ENCODE measurements at regions not wholly inside any gene's neighbourhood (a gene's known extent, or its start where the extent isn't known, plus 50 kb on each side); places are given as distances from the start of the nearest gene placed in this dataset.
A peak's percentile ranks its signal among the peaks of the same experiment; 100 is the strongest.

DNA sequence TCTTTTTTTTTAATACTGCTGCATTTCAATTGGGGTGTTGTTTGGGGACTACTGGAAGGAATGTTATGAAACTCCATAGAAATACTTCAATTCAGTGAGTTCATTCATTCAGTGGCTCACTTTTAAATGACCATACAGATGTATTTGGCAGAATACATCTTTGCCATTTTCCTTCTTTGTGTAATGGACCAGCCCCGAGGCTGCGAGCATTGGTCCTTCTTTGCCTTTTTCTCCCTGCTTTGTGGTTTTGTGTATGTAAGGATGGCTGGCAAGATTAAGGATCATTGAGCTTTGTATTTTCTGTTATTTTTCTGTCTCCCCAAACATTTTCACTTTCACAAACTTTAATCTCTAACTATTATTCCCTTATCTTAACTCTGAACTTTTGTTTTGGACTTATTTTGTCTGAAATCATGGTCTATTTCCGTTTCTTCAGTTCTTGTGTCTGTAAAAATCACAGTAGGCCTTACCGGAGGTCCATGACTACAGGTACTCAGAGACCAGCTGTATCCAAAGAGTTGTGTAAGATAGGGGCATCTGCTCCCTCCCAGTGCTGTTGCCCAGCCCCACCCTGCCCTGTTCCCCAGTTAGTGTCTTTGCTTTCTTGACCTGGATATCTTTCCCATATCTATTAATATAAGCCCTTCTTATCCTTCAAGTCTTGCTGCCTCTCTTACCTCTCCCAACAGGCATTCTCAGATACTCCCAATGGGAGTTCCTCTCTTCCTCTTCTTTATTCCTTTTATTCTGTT, 154.3 kb upstream of the DMRT1 start:
- DNase-seq (ENCODE audit: low read depth in 4 of 4, low spot score in 3 of 4) = no peak

DNA sequence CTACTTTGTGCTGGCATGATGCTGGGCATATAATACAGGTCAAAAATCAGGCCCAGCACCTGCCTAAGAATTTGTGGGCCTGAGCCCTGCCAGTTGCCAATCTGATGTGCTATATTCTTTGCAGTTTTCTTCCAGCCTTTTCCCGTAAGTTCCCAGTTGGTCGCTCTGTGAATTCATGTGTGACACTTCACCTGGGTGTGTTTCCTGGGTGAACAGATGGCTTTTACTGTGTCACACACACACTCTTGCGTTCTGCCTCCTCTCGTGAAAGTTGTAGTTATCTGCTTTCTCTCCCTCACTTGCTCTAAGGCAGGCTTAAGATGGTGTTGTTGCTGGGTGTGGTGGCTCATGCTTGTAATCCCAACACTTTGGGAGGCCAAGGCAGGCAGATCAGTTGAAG, 153.5 kb upstream of the DMRT1 start:
- DNase-seq (ENCODE audit: low read depth in 4 of 4, low spot score in 3 of 4) = no peak

DNA sequence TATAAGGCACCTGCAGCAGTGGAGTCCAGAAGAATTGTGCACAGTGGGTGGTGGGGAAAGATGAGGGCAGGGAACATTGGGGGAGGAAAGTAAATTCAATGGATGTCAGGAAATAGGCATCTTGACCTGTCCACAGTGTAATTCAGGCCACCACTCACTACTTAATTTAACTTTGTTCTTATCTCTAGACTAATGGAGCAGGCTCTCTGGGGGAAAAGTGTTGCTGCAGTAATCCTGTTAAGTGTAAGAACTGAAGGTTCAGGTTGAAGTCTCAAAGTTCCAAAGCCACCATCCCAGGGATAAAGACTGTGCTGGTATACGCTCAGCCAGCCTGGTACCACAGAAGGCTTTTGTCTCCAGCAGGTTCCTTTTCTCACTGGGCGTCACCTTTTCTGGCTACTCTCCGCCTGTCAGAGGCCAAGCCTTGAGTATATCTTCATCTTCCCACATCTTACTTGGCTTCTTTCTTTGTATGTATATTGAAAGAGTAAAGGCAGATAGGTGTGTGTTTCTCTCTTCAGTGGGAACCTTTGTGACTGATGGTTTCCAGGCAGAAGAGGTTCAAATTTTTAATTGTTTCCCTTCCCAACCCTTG, 150.9 kb upstream of the DMRT1 start:
- no peak for DNase-seq (ENCODE audit: low read depth in 4 of 4, low spot score in 3 of 4)

DNA sequence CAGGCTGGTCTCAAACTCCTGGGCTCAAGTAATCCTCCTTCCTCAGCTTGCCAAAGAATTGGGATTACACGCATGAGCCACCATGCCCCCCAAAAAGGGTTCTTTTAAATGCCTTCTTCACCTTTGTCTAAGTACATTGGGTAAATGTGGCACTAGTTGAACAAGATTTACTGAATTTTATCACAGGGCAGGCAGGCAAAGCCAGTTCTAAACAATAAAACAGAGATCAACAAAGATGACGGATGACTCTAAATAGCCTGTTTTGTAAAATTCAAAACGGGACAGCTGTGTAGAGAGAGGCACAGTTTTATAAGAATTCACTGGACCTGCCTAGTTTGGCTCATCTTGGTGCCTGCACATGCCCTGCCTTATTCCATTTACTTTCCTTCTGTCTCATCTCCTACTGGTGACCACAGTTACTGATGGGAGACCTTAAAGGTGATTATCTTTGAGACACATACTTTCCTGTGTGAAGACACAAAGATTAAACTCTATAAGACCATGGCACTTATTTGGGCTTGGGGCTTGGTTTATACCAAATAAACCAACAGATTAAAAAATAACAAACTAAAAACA, 149.6 kb upstream of the DMRT1 start:
- no peak for DNase-seq (ENCODE audit: low read depth in 4 of 4, low spot score in 3 of 4)

DNA sequence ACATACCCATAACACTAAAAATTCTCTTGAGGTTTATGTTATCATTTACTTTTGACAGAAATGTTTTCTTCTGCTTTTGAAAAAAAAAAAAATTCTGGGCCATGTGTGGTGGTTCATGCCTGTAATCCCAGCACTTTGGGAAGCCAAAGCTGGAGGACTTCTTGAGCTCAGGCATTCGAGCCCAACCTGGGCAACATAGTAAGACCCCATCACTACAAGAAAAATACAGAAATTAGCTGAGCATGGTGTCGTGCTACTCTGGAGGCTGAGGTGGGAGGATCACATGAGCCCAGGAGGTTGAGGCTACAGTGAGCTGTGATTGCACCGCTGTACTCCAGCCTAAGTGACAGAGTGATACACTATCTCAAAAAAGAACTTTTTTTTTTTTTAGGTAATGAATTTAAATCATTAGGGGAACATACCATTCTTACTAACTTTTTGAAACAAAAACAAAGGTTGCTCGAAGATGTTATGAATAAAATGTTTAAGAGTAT, 148.8 kb upstream of the DMRT1 start:
- DNase-seq (ENCODE audit: low read depth in 4 of 4, low spot score in 3 of 4) = no peak

DNA sequence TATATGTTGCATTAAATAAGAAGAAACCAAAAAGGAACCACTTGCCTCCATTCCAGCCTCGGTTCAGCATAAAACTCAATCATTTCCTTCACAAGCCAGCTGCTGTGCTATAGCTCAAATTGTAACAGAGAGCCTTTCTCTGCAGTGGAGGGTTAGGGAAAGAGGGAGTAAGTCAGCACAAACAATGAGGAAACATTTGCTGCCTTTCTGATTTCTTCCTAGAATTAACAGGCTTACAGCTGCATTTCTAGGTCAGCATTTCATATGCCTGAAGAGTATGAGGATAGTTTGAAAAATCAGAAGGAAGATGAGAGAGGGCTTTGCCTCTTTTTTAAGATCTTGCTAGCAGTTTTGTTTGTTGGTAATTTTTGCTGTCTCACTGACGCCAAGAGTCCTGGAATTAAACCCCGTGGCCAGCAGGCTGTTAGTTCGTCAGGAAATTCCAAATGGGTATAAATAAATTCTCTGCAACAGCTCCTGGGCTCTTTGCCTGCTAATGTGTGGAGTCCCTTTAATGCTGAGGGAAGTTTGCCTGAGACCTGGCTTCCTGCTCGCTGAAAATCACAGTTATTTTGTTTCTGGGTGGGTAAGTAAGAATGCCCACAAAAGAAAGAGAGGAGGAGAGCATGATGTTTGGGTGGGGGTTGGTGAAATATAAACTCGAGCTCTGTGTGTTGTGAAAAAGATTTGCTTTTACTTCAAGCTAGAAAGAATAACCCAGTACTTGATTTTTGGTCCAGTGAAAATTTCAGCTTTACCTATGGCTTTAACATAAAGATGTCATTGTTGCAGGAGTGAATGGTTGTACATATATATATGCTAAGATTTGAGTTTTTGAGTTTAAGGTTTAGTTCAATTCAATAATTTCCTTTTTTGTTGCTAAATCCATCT, 148.1 kb upstream of the DMRT1 start:
- DNase-seq (ENCODE audit: low read depth in 4 of 4, low spot score in 3 of 4) = peak in 3 of 4 donors; percentile 49 to 74 (median 64)

DNA sequence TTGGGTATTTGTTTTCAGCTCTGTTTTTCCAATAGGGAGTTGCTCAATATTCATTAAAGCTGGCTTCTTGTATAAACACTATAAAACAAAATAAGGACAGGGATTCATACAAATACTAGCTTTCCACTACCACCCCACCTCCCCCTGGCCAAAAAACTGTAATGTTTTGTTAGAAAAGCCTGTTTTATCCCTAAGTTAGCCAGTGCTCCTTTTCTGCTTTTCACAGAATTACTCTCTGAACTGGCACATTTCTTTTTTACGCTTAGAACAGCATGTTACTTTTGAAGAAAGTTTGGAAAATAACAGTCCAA, 147.4 kb upstream of the DMRT1 start:
- DNase-seq (ENCODE audit: low read depth in 4 of 4, low spot score in 3 of 4) = no peak

DNA sequence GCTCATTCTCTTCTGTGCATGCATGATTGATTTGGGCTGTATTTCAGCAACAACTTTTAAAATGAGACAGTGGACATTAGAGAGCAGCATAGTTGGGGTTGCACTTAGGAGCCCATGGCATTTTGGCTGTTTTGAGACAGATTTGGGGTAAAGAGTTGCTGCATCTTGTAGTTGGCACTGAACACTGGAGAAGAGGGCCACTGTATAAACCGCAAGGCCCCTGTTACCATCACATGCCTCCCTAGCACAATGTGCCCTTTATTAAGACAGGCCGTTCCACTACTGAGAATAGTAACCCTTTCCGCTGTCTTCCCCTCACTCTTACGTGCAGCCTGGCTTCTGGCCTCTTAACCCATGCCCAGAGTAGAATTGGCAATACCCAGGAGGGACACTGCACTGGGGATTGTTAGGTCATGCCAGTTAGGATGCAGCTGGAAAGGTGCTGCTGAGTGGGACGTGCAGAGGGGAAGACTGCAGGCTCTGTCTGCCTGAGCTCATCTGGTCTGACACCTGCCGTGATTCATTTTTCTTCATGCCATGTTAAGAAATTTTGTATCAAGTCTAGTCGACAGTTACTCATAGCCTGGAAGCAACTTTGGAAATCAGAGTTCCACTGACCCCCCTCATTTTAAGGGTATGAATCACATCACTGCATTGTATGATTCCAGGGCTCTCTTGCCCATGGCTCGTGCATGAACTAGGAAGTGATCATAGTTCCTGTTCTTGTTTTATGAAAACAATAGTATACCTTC, 146.9 kb upstream of the DMRT1 start:
- DNase-seq (ENCODE audit: low read depth in 4 of 4, low spot score in 3 of 4) = no peak

DNA sequence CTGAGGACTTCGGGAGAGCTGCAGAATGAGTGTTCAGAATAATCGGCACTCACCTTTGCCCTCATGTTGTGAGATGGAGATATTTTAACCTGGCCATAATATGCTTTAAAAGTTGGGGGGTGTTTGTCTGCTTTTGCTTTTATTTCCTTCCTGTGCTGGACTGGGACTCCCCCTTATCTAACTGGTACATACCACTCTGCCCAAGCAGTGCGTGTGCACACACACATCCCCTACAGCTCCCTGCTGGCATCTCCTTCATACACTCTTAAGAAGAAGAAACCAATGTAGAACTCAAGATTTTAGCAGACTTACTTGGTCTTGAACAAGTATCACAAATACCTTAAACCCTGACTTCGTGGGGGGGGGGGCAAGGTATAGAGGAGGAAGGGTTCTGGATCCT, 146.2 kb upstream of the DMRT1 start:
- no peak for DNase-seq (ENCODE audit: low read depth in 4 of 4, low spot score in 3 of 4)

DNA sequence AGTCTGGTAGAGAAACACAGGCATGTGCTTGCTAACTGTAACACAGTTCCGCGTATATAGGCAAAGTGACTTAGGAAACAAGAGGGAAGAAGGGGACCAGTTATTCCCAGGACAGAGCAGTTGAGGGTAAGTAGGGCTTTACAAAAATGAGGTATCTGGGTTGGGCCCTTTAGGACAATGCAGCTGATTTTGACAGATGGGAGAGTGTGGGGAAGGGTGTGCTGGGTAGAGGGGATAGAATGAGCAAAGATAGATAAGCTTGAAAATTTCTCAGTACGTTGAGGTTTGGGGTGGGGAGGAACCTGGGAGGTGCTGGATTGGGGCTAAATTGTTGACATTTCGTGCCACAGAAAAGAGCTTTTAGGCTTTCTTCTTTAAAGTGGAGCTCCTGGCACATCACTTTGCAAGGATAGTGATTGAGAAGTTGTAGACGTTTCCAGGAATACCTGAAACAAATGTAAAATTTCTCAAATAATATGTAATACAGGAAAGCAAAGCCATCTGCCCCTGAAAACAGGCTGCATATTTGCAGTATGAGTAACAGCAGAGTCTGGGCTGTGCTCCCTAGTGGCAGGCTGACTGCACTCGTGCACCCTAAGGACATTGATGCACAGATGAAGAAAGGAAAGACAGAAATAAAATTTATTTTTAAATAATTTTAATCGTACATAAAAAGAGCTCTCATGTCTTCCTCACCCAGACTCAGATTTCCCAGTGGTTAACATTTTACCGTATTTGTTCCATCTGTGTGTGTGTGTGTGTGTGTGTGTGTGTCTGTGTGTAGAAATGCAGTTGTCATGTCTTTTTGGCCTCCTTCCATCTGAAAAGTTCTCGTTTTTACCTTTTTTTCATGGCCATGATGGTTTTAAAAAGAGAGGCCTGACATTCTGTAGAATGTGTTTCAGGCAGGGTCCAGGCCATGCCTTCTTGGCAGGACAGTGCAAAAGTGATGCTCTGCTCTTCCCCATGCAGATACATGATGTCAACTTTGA, 144.9 kb upstream of the DMRT1 start:
- no peak for DNase-seq (ENCODE audit: low read depth in 4 of 4, low spot score in 3 of 4)

DNA sequence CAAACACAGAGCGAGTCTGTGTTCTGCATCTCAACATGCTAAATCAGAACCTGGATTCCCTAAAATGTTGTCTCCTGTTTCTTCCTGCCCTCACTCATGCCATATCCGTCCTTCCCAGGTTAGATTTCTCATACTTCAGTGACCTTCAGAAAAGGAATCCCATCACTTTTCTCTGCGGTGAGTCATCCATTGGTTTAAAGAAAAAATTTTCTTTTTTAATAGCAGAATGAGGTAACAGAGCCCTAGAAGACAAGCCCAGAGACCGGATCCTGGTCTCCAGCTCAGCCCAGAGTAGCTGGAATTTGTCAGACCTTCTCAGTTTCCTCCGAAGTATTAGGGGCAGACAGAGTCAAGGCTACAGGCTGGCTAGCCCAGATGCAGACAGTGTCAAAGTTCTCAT, 143.2 kb upstream of the DMRT1 start:
- DNase-seq (ENCODE audit: low read depth in 4 of 4, low spot score in 3 of 4) = no peak

DNA sequence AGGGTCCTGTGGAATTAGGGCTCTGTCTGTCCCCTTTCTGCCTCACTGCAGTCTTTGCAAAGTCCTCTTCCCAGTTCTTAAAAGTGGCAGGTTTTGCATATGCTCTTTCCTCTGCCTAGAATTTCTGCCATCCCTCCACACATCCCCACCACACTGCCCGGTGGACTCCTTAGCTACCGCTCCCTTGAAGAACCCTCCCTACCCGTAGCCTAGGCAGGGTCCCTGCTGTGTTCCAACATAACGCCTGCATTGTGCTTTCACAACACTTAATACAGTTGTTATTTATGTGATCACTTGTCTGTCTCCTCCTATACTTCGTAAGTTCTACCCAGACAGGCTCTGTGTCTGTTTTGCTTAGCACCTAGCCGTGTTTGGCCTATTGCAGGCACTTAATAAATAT, 142.5 kb upstream of the DMRT1 start:
- DNase-seq (ENCODE audit: low read depth in 4 of 4, low spot score in 3 of 4) = no peak

DNA sequence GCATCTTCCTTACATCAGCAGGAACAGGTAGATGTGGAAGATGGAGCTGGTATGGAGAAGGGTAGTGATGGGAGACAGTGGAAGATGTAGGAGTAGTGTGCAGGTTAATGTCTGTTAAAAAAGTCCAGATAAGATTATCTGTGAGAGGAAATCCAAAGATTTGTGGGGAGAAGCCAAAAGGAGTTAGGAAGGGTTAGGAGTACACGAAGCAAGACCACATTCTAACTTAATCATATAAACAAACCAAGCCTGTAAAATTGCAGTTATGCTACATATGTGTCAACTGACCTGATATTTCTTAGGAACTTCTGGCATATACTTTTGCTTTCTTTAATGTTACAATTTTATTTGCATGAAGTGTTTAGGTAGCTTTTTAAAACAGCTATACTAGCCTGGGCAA, 142.1 kb upstream of the DMRT1 start:
- DNase-seq (ENCODE audit: low read depth in 4 of 4, low spot score in 3 of 4) = no peak

DNA sequence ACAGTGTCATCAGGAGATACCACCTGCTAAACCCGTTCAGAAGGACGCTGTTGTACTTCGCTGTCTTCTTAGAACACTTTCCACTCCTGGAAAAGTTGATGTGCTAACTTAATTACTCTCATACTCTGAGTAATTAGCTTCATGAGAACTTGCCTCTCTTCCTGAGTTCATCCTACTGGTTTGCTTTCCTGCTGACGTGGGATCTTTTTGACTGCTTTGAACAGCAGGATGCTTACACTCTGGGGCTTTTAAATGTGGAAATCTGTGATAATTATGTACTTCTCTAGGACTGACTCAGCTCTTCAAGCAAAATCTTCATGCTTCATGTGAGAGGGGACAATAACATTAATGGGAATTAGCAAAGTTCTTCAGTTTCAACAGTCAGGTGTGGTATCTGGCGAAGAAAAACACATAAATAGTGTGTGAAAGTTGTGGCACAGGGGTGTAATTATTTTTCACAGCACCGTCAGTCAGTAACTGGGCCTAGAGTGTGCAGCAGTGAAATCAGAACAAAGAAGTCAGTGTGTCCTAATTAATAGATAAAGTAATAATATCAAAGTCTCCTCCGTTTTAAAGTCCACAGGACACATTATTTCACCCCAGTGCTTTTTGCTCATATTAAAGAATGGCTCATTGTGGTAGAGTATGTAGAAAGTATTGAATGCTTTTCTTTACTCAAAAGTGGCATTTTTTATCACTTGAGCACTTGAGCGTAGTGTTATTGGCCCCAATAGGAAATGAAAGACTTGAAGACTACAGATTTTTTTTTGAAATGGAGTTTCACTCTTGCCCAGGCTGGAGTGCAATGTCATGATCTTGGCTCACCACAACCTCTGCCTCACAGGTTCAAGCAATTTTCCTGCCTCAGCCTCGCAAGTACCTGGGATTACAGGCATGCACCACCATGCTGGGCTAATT, 140.9 kb upstream of the DMRT1 start:
- DNase-seq (ENCODE audit: low read depth in 4 of 4, low spot score in 3 of 4) = no peak

DNA sequence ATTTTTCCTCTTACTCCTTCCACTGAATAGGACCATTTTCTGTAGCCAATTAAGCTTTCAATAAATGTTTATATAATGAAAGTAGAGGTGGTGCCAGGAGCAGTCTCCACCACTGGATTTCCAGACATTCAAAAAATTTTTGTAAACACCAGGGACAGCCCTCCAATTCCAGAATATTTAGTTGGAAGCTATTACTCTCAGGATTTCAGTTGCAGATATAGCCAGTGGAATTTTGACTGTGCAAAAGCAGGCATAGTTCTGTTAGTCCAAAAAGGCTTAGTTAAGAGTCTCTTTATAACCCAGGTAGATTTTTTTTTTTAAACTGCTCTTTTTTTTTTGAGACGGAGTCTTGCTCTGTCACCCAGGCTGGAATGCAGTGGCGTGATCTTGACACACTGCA, 138.1 kb upstream of the DMRT1 start:
- DNase-seq (ENCODE audit: low read depth in 4 of 4, low spot score in 3 of 4) = no peak

DNA sequence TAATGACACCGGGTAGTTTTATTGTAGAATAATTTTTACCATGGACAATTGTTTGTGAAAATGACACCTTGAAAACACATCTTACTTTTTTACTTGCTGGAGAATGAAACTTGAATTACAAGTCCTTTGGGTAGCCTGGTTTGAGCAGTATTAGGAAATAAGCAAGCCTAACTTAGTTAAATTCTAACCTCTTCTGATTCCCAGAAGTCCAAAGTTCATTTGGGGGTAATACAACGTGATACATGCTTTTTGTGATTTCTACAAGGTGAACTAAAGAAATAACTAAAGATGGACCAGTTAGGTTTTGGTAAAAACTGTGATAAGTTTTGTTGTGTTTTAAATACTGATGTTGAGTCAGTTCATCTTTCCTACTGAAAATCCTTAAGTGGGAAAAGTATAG, 135.4 kb upstream of the DMRT1 start:
- no peak for DNase-seq (ENCODE audit: low read depth in 4 of 4, low spot score in 3 of 4)

DNA sequence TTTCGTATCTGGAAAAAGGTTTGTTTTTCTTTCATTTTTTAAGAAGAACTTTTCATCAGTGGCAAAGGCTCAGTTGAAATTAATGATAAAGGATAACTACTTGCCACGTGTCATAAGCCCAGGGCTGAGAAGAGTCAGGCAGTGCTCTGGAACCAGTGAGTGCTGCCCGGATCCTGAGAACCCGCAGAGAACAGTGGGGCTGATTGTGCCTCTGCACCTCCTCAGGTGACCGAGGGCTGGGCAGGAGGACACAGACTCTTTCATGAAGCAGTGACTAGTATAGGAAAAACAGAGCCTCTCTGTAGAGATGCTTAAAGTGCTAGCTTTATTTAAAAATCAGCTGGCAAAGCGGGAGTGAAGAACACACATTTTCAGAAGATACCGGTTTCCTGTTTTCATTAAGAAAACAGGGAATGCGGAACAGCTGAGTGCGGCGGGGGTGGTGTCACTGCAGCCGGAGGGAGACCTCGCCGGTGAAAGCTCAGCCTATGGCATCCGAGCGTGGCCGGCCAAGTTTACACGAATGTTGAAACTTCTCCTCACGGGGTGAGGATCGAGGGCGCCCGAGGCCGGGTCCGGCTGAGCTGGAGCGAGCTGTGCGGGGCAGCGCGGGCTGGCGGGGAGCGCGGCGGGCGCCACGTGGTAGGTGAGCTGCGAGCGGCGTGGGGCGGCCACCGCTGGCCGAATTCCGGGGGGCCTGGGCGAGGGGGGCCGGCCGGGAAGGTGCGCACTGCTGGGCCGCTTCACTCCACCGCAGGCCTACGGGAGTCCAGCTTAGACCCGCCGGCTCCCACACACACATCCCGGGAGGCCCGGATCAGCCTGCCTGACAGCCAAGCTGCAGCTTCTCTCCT, 134.7 kb upstream of the DMRT1 start:
- DNase-seq (ENCODE audit: low read depth in 4 of 4, low spot score in 3 of 4) = peak in 1 of 4 donors; percentile 53
